HG03039 (cell line): ENCODE measurements at regions not wholly inside any gene's neighbourhood (a gene's known extent, or its start where the extent isn't known, plus 50 kb on each side); places are given as distances from the start of the nearest gene placed in this dataset.
"Not testable (repeated sequence)": the region's sequence is repeated elsewhere in the genome, so short reads cannot be mapped to it uniquely, and the experiment has no call there.

Experiments
- ATAC-seq: cut with Tn5 transposase; IDR thresholded peaks from one replicate; pipeline ENCODE4 v1.9.1; 2021; ENCODE audit warnings: mild to moderate bottlenecking, moderate library complexity; ENCODE audit not compliant: unreplicated experiment

DNA sequence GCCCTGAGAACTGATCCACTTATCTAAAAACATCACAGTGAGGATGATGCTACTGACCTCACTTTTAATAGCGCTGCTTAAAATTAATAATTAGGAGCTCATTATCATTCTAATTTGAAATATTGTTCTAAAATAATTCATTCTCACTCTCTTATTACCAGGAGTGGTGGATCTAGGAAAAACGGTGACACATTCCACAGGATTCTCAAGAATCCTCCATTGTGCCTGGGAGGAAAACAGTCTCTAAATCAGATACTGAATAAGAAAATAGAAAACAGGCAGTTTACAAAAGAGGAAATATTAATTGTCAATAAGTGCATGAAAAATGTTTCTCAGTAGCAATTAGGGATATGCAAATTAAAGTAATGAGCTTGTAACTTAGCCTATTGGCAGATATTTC, 187.4 kb downstream of the TENT5A start:
- no peak for ATAC-seq

- ATAC-seq: no peak
Measured at GRCh38 chr6:81564470-81565068, 187.9 kb downstream of the TENT5A start.

- ATAC-seq: no peak
Measured at GRCh38 chr6:81562169-81562568, 190.3 kb downstream of the TENT5A start.

GRCh38 chr6:81561731-81562130, 190.8 kb downstream of the TENT5A start:
- no peak for ATAC-seq

DNA sequence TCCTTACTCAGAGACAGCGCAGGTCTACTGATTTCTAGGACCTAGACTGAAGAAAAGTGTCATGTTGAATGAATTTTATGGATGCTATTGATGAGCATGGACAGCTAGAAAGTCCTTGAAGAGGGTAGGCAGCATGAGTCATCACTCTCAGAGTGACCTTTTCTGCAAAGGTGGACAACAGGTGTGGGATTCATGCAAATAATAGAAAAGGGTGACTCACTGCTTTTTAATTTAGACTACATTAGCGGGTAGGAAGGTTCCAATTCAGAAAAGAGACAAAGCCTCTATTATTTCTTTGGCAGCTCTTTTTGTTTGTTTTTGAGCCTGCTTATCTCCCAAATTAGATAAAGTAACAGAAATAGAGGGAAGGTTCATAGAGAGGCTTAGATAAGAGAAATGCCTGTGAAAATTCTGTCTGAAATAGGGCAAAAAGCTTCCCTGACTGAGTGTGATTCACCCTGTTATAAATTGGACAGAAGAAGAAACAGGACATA, 191.4 kb downstream of the TENT5A start:
- ATAC-seq: no peak

DNA sequence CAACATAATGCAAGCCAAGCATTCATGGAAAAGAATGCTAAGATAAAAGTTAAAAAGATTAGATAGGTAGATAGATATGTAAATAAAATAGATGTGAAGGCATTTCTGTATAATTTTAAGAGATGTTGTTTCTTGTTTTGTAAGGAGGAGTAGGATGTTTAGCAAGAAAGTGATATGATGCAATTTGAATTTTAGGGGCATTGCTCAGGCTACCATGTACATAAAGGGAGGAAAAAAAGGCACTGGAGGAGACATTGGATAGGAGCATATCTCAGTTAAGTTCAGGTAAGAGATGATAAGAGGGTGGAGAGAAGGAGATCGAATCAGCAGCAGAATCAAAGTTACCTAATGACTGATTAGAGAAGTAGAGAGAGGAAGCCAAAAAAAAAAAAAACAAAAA, 194.7 kb downstream of the TENT5A start:
- ATAC-seq: no peak

GRCh38 chr6:81556551-81556950, 195.9 kb downstream of the TENT5A start:
- no peak for ATAC-seq

DNA sequence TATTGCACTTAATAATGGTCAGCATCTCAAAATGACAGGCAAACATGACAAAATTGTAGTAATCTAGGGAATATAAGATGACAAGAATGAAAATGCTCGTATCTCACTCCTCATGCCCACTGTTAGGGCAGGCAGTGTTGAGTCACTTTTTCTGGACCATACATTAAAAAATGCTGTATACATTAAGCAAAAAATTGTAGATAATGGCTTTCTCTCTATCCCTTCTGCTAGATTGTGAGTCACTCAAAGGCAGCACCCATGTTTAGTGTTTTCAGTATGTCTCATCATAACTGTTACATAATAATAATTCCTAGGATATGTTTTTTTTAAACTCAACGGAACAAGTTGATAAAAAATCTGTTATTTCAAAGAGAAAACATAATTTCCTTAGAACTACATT, 199.3 kb downstream of the TENT5A start:
- ATAC-seq: no peak

- ATAC-seq: no peak
Measured at GRCh38 chr6:81552644-81553043, 199.8 kb downstream of the TENT5A start.

- no peak for ATAC-seq
Measured at GRCh38 chr6:81547149-81547548, 205.3 kb downstream of the TENT5A start.

GRCh38 chr6:81534934-81535465, 217.5 kb downstream of the TENT5A start:
- no peak for ATAC-seq

GRCh38 chr6:81531869-81532561, 220.5 kb downstream of the TENT5A start:
- no peak for ATAC-seq

- ATAC-seq: no peak
Measured at GRCh38 chr6:81517455-81517854, 235.0 kb downstream of the TENT5A start.

DNA sequence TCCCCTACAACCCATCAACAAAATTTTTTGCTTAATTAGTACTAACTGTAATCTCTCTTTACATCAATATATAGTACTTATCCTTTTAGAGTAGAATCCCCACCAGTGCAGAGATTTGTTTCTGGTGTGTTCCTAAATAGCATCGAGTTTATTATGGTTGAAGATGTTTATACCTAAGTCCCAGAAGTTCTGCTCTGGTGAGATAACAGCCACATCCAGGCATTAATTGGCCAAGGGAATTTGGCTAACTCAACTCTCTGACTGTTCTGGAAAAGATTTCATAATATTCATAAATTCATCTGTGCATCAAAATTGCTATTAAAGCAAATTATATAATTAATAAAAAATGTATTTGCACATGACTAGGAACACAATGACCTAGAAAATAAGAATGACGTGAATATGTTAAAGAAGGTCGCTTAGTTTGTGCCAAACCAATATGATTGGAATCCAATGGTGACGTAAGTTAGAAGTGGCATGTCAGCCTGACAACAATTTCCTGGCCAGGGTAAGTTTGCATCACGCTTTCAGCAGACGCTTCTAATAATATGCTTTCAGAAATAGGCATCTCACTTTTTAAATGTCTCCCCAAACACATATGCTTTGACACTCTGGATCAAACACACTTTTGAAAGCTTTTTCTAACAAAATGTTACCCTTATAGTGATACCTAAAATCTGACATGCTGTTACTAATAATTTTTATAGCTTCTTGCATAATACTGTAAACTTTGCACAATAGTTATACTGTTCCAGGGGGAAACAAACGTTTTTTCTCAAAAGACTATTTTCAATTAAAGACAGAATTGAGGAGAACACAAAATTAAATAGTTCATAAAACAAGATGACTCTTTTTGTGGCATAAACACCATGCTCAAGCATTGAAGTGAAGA, 236.7 kb downstream of the TENT5A start:
- ATAC-seq: no peak

DNA sequence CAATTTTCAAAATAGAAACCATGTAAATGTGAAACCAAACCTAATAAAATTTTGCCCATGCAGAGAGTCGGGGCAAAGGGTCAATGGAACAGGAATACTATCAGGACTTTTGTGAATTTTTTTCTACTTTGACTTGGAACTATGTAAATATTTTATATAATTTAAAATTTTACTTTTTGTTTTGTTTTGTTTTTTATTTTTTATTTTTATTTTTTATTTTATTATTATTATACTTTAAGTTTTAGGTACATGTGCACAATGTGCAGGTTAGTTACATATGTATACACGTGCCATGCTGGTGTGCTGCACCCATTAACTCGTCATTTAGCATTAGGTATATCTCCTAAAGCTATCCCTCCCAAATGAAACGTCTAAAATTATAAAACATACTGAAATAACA, 238.3 kb downstream of the TENT5A start:
- not testable (repeated sequence) for ATAC-seq

DNA sequence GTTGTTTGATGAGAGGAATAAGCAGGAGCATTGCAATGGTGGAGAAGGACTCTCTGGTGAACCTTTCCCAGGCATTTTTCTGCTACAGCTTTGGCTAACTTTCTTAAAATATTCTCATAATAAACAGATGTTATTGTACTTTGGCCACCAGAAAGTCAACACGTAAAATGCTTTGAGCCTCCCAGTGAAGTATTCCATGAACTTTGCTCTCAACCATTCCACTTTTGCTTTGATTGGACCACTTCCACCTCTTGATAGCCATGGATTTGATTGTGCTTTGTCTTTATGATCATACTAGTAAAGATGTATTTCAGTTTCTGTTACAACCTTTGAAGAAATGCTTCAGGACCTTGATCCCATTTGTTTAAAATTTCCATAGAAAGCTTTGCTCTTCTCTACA, 241.1 kb downstream of the TENT5A start:
- no peak for ATAC-seq

DNA sequence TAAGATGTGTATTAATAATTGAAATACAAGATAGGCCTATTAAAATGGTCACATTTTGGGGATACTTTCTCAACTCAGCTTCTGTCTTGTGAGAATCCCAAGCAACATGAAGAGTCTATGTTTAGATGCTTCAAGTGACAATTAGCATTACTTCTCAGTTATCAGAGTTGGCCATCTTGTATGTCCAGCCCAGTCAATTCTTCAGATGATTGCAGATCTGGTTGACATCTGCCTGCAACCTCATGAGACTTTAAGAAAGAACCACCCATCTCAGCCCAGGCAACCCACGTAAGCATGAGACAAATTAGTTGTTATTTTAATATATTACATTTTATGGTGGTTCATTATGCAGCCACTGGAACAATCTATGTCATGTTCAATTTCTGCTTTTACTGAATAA, 256.5 kb downstream of the TENT5A start:
- ATAC-seq: no peak

- ATAC-seq: no peak
Measured at GRCh38 chr6:81491454-81492101, 260.9 kb downstream of the TENT5A start.

- ATAC-seq: no peak
Measured at GRCh38 chr6:81487489-81487888, 265.0 kb downstream of the TENT5A start.

GRCh38 chr6:81486234-81486633, 266.2 kb downstream of the TENT5A start:
- ATAC-seq: no peak

GRCh38 chr6:81485395-81485794, 267.1 kb downstream of the TENT5A start:
- ATAC-seq: no peak
